Fibroblast of lung (primary cell): ENCODE measurements at regions not wholly inside any gene's neighbourhood (a gene's known extent, or its start where the extent isn't known, plus 50 kb on each side); places are given as distances from the start of the nearest gene placed in this dataset.
A peak's percentile ranks its signal among the peaks of the same experiment; 100 is the strongest.

Source experiments
- CTCF ChIP-seq, 2 donors: IDR thresholded peaks in 1 of 2; conservative IDR thresholded peaks in 1 of 2; 1 replicate in 1 of 2; 2 replicates in 1 of 2; pipeline ENCODE4 v1.5.1; 2011 to 2012; ENCODE audit warnings: low read length in 2 of 2, control low read depth in 1 of 2, inconsistent platforms in 1 of 2, low read depth in 1 of 2, mild to moderate bottlenecking in 1 of 2
- EZH2 ChIP-seq: IDR thresholded peaks from 2 replicates; pipeline ENCODE4 v1.5.1; 2012; ENCODE audit warnings: low read length, control low read depth, mild to moderate bottlenecking; ENCODE audit errors: missing control alignments

GRCh38 chr3:43155464-43156121 lies 49.7 kb upstream of the POMGNT2 start:
- TF ChIP-seq CTCF (conservative IDR thresholded peaks at IDR 0.05 in 1 of 2, IDR thresholded peaks at IDR 0.05 in 1 of 2; ENCODE audit: low read depth in 1 of 2, low read length in 2 of 2) = peak; percentile 83 to 88
- no peak for TF ChIP-seq EZH2
